Fibroblast of lung (primary cell): ENCODE measurements at regions not wholly inside any gene's neighbourhood (a gene's known extent, or its start where the extent isn't known, plus 50 kb on each side); places are given as distances from the start of the nearest gene placed in this dataset.
"Not testable (repeated sequence)": the region's sequence is repeated elsewhere in the genome, so short reads cannot be mapped to it uniquely, and the experiment has no call there.

ENCODE experiments used
- DNase-seq, 2 donors: peaks; one replicate each; pipeline versions ENCODE4 v3.0.0 to v3.0.0-alpha.2; 2010; ENCODE audit warnings: low read depth in 2 of 2
- H2AFZ ChIP-seq: 2 replicates; pipeline ENCODE4 v1.5.1; 2012; ENCODE audit warnings: low read length, control low read depth, inconsistent platforms
- H3K27ac ChIP-seq: 2 replicates; pipeline ENCODE4 v1.5.1; 2011; ENCODE audit warnings: low read length, control low read depth; ENCODE audit not compliant: insufficient read depth
- H3K27me3 ChIP-seq: 2 replicates; pipeline ENCODE4 v1.5.1; 2011; ENCODE audit warnings: mild to moderate bottlenecking, low read length; ENCODE audit not compliant: control insufficient read depth, insufficient read depth
- H3K36me3 ChIP-seq: 2 replicates; pipeline ENCODE4 v1.5.1; 2011; ENCODE audit warnings: low read length; ENCODE audit not compliant: control insufficient read depth, insufficient read depth
- H3K4me1 ChIP-seq: 2 replicates; pipeline ENCODE4 v1.5.1; 2011; ENCODE audit warnings: low read length; ENCODE audit not compliant: control insufficient read depth, insufficient read depth; ENCODE audit errors: extremely low read depth
- H3K4me2 ChIP-seq: 2 replicates; pipeline ENCODE4 v1.5.1; 2011; ENCODE audit warnings: low read length, control low read depth; ENCODE audit not compliant: insufficient read depth; ENCODE audit errors: extremely low read depth
- H3K4me3 ChIP-seq, 4 experiments: fragments of 200-600 bp in 1 of 4; sonication (generic) in 1 of 4; replicated peaks in 1 of 4; 2 replicates each; pipeline ENCODE4 v1.5.1; 2011 to 2016; ENCODE audit warnings: low read length in 4 of 4, low read depth in 3 of 4, mild to moderate bottlenecking in 3 of 4, control low read depth in 2 of 4, inconsistent platforms in 1 of 4, mixed read lengths in 1 of 4; ENCODE audit not compliant: insufficient read depth in 1 of 4; ENCODE audit errors: control extremely low read depth in 1 of 4
- H3K79me2 ChIP-seq: 2 replicates; pipeline ENCODE4 v1.5.1; 2012; ENCODE audit warnings: mild to moderate bottlenecking, low read length, inconsistent platforms; ENCODE audit not compliant: control insufficient read depth, insufficient read depth
- H3K9ac ChIP-seq: 2 replicates; pipeline ENCODE4 v1.5.1; 2011; ENCODE audit warnings: mild to moderate bottlenecking, low read length, control low read depth; ENCODE audit not compliant: insufficient read depth
- H3K9me3 ChIP-seq: 2 replicates; pipeline ENCODE4 v1.5.1; 2012; ENCODE audit warnings: low read depth, low read length; ENCODE audit not compliant: control insufficient read depth, insufficient read depth
- H4K20me1 ChIP-seq: 2 replicates; pipeline ENCODE4 v1.5.1; 2011; ENCODE audit warnings: low read length; ENCODE audit not compliant: control insufficient read depth, insufficient read depth; ENCODE audit errors: extremely low read depth
- CTCF ChIP-seq, 2 donors: IDR thresholded peaks in 1 of 2; conservative IDR thresholded peaks in 1 of 2; 1 replicate in 1 of 2; 2 replicates in 1 of 2; pipeline ENCODE4 v1.5.1; 2011 to 2012; ENCODE audit warnings: low read length in 2 of 2, control low read depth in 1 of 2, inconsistent platforms in 1 of 2, low read depth in 1 of 2, mild to moderate bottlenecking in 1 of 2
- EZH2 ChIP-seq: IDR thresholded peaks from 2 replicates; pipeline ENCODE4 v1.5.1; 2012; ENCODE audit warnings: low read length, control low read depth, mild to moderate bottlenecking; ENCODE audit errors: missing control alignments

GRCh38 chr15:38115121-38115520, 137.5 kb upstream of the SPRED1 start:
- no peak overlapping the region for H3K9ac ChIP-seq
- DNase-seq, result no peak
- no peaks in the 10 kb centered on the region for H3K79me2 ChIP-seq
- TF ChIP-seq CTCF (conservative IDR thresholded peaks at IDR 0.05 in 1 of 2, IDR thresholded peaks at IDR 0.05 in 1 of 2; ENCODE audit: low read depth in 1 of 2, low read length in 2 of 2) (no peak), EZH2 (no peak)
- no peaks in the 10 kb centered on the region for H4K20me1 ChIP-seq
- no peaks in the 10 kb centered on the region for H3K4me1 ChIP-seq
- H3K36me3 ChIP-seq, result no peaks in the 10 kb centered on the region
- no peak overlapping the region for H3K4me3 ChIP-seq
- no peaks in the 10 kb centered on the region for H3K27me3 ChIP-seq
- H3K4me2 ChIP-seq, result no peak overlapping the region
- H2AFZ ChIP-seq, result no peak overlapping the region
- no peaks in the 10 kb centered on the region for H3K9me3 ChIP-seq
- no peak overlapping the region for H3K27ac ChIP-seq

GRCh38 chr15:38117781-38118180, 134.9 kb upstream of the SPRED1 start:
- Histone ChIP-seq H3K4me3 (no peak overlapping the region), H3K9me3 (no peaks in the 10 kb centered on the region), H3K27me3 (no peaks in the 10 kb centered on the region), H3K36me3 (no peaks in the 10 kb centered on the region), H4K20me1 (no peaks in the 10 kb centered on the region), H3K9ac (no peak overlapping the region), H3K4me1 (no peaks in the 10 kb centered on the region), H3K27ac (no peak overlapping the region), H3K4me2 (no peak overlapping the region), H3K79me2 (no peaks in the 10 kb centered on the region), H2AFZ (no peak overlapping the region)
- no peak for TF ChIP-seq EZH2
- TF ChIP-seq CTCF (conservative IDR thresholded peaks at IDR 0.05 in 1 of 2, IDR thresholded peaks at IDR 0.05 in 1 of 2; ENCODE audit: low read depth in 1 of 2, low read length in 2 of 2), result no peak
- no peak for DNase-seq

GRCh38 chr15:38119865-38120264, 132.8 kb upstream of the SPRED1 start:
- H2AFZ ChIP-seq, result not testable (repeated sequence)

More at GRCh38 chr15:38119865-38120264, 132.8 kb upstream of the SPRED1 start:
- H3K27ac ChIP-seq, H4K20me1 ChIP-seq, H3K79me2 ChIP-seq, H3K9ac ChIP-seq, H3K4me1 ChIP-seq, H3K9me3 ChIP-seq, H3K36me3 ChIP-seq, H3K4me3 ChIP-seq, H3K4me2 ChIP-seq, H3K27me3 ChIP-seq, DNase-seq: not testable (repeated sequence)
